ENCODE measurements at regions not wholly inside any gene's neighbourhood (a gene's known extent, or its start where the extent isn't known, plus 50 kb on each side); places are given as distances from the start of the nearest gene placed in this dataset.

DNA sequence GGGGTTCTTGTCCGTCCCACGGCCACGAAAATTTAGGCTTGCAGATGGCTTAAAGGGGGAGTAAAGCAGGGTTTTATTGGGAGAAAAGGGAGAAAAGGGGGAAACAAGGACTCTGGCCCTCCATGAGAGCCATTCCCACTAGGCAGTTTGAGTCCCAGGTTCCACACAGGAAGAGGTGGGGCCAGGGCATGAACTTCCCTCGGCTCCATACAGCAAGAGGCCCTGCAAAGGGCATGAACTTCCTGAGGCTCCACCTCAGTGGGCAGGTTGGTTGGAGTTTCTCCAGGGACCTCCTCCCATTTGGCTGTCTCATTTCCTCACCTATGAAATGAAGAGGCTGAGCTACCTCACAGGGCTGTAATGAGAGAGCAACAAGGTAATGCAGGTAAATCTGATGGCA, 229.7 kb downstream of the MAT2B start:
- TF ChIP-seq POLR2AphosphoS5 (IDR thresholded peaks at IDR 0.05) (no peak), EZH2 (IDR thresholded peaks at IDR 0.05; ENCODE audit: borderline replicate concordance, insufficient read depth, low read length, poor library complexity, severe bottlenecking) (no peak), CTCF (IDR thresholded peaks at IDR 0.05; ENCODE audit: poor library complexity, severe bottlenecking) (no peak), EP300 (conservative IDR thresholded peaks at IDR 0.05; ENCODE audit: poor library complexity, severe bottlenecking) (no peak), SMC3 (conservative IDR thresholded peaks at IDR 0.05; ENCODE audit: poor library complexity) (no peak)
- TF ChIP-seq, protein P1, sequence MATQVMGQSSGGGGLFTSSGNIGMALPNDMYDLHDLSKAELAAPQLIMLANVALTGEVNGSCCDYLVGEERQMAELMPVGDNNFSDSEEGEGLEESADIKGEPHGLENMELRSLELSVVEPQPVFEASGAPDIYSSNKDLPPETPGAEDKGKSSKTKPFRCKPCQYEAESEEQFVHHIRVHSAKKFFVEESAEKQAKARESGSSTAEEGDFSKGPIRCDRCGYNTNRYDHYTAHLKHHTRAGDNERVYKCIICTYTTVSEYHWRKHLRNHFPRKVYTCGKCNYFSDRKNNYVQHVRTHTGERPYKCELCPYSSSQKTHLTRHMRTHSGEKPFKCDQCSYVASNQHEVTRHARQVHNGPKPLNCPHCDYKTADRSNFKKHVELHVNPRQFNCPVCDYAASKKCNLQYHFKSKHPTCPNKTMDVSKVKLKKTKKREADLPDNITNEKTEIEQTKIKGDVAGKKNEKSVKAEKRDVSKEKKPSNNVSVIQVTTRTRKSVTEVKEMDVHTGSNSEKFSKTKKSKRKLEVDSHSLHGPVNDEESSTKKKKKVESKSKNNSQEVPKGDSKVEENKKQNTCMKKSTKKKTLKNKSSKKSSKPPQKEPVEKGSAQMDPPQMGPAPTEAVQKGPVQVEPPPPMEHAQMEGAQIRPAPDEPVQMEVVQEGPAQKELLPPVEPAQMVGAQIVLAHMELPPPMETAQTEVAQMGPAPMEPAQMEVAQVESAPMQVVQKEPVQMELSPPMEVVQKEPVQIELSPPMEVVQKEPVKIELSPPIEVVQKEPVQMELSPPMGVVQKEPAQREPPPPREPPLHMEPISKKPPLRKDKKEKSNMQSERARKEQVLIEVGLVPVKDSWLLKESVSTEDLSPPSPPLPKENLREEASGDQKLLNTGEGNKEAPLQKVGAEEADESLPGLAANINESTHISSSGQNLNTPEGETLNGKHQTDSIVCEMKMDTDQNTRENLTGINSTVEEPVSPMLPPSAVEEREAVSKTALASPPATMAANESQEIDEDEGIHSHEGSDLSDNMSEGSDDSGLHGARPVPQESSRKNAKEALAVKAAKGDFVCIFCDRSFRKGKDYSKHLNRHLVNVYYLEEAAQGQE (IDR thresholded peaks at IDR 0.05; ENCODE audit: borderline replicate concordance): no peak
